Activated T-helper 2 cell treated with anti-CD3 and anti-CD28 coated beads, Interferon-gamma antibody, Interleukin-2, Interleukin-4, amounts not matched to agents 10 μg/mL and 5 μg/mL and 100 μg/mL, durations not matched to agents 14 hours and 24 hours and 36 hours (primary cell): ENCODE measurements at regions not wholly inside any gene's neighbourhood (a gene's known extent, or its start where the extent isn't known, plus 50 kb on each side); places are given as distances from the start of the nearest gene placed in this dataset.
"Not testable (repeated sequence)": the region's sequence is repeated elsewhere in the genome, so short reads cannot be mapped to it uniquely, and the experiment has no call there.

ENCODE experiments used
- DNase-seq: peaks from one replicate; pipeline ENCODE4 v3.0.0; 2021; ENCODE audit warnings: low spot score
- H3K27ac Mint-ChIP-seq: one replicate; pipeline ENCODE4 v1.8.0; 2021; ENCODE audit warnings: mixed read lengths
- H3K27me3 Mint-ChIP-seq: one replicate; pipeline ENCODE4 v1.8.0; 2021; ENCODE audit warnings: low read depth, mixed read lengths
- H3K36me3 Mint-ChIP-seq: one replicate; pipeline ENCODE4 v1.8.0; 2021; ENCODE audit warnings: low read depth, mixed read lengths
- H3K4me1 Mint-ChIP-seq: one replicate; pipeline ENCODE4 v1.8.0; 2021; ENCODE audit warnings: low read depth, mixed read lengths
- H3K4me3 Mint-ChIP-seq: one replicate; pipeline ENCODE4 v1.8.0; 2021; ENCODE audit warnings: low read depth, mild to moderate bottlenecking, moderate library complexity, mixed read lengths
- H3K9me3 Mint-ChIP-seq: one replicate; pipeline ENCODE4 v1.8.0; 2021; ENCODE audit warnings: mixed read lengths
- intact Hi-C: fragments of 100-400 bp; cut with micrococcal nuclease; formaldehyde crosslinking; loops from one replicate; pipeline ENCODE4 v1.15.1; 2023

DNA sequence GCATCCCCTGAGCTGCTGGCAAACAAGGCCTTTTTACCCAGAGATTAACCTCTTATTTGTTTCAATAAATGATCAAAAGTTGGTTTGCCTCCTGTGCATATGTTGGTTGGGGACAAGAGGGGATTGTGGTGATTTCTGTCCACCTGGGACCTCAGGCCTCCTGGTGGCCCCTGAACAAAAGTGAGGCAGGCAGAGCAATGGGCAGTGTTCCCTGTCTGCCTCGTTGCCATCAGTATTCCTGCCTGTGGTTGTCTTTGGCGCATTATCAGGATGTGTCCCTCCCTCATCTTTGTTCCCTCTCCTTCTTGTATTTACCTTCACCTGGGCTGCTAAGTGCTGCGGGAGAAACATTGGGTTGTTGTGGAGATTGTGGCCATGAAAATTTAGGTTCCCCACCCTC is 65.3 kb upstream of the DRD5 start:
- Mint-ChIP-seq H3K27me3 (peaks cover 6% of the 10 kb centered on the region), H3K4me3 (no peak overlapping the region), H3K9me3 (no peaks in the 10 kb centered on the region), H3K4me1 (peaks cover 1% of the 10 kb centered on the region), H3K27ac (no peak overlapping the region), H3K36me3 (no peaks in the 10 kb centered on the region)
- intact Hi-C loops = no loop called here
- DNase-seq = no peak

DNA sequence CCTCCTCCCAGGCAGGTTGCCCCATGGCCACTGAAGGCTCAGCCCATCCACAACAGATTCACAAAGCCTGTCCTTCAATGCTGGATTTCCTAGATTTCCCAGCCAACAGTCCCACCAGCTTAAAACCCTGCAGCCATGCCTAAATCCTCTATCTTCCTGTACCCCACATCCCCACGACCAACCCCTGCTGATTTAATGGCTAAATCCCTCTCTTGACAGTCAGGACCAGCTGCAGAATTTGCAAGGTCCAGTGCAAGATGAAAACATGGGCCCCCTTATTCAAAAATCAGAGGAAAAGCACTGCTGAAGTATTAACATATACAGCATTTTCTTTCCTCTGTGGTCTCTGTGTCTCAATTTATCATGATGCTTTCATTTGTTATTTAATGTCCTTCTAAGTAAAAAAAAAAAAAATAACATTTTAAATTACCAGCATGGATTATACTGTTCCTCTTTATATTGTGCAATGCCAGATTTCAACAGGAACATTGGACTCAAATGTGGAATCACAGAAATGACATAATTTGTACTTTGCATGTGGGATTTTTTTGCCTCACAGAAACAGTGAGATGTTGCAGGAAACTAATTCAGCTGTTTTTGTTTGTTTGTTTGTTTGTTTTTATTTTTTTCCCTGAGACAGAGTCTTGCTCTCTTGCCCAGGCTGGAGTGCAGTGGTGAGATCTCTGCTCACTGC is 63.0 kb upstream of the DRD5 start:
- H3K4me3 Mint-ChIP-seq, intact Hi-C loops, H3K36me3 Mint-ChIP-seq, H3K27ac Mint-ChIP-seq, H3K27me3 Mint-ChIP-seq, DNase-seq, H3K4me1 Mint-ChIP-seq, H3K9me3 Mint-ChIP-seq: not testable (repeated sequence)

DNA sequence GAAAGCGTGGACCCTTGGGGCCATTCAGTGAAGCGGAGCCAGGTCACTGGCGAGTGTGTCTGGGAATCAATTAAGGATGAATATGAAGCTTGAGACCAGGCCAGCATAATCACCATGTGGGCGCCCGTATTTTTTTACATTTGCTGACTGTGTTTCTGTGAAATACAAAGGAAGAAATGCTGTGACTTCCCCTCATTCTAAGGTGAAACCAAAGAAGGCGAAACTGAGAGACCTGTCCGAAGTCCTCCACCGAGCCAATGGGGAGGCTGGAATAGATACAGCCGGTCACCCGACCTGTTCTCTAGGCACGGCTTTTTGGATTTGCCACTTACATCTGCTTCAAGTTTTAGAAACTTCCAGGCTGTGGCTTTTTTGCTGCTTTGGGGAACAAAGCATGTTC is 59.3 kb upstream of the DRD5 start:
- DNase-seq, H3K27ac Mint-ChIP-seq, intact Hi-C loops: not testable (repeated sequence)

More for the DNA sequence above, 59.3 kb upstream of the DRD5 start:
- H3K4me3 Mint-ChIP-seq, H3K9me3 Mint-ChIP-seq, H3K4me1 Mint-ChIP-seq, H3K27me3 Mint-ChIP-seq, H3K36me3 Mint-ChIP-seq: not testable (repeated sequence)
